Ishikawa (cell line): ENCODE measurements at regions not wholly inside any gene's neighbourhood (a gene's known extent, or its start where the extent isn't known, plus 50 kb on each side); places are given as distances from the start of the nearest gene placed in this dataset.

Source experiments
- CREB1 ChIP-seq: IDR thresholded peaks from 2 replicates; pipeline ENCODE4 v1.6.1; 2012; ENCODE audit warnings: low read depth
- EP300 ChIP-seq: IDR thresholded peaks from 2 replicates; pipeline ENCODE4 v1.6.1; 2012; ENCODE audit warnings: borderline replicate concordance
- MAX ChIP-seq: IDR thresholded peaks from 2 replicates; pipeline ENCODE4 v1.6.1; 2012
- TAF1 ChIP-seq: IDR thresholded peaks from 2 replicates; pipeline ENCODE4 v1.6.1; 2012; ENCODE audit warnings: low read depth, mild to moderate bottlenecking

GRCh38 chr15:61720197-61720704 is 340.0 kb downstream of the VPS13C start:
- TF ChIP-seq MAX (no peak), TAF1 (no peak), EP300 (no peak), CREB1 (no peak)
